ENCODE measurements at regions not wholly inside any gene's neighbourhood (a gene's known extent, or its start where the extent isn't known, plus 50 kb on each side); places are given as distances from the start of the nearest gene placed in this dataset.

DNA sequence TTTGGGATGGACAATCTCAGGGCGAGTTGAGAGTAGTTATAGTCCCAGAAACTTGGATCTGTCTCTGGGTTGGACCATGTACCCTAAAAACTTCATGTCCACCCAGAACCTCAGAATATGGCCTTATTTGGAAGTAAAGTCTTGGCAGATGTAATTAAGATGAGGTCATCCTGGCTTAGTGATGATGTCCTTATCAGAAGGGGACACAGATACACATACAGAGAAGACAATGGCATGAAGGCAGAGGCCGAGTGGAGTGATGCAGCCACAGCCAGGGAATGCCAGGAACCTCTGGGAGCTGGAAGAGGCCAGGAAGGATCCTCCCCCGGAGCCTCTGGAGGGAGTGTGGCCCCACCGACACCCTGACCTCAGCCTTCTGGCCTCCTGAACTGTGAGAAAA lies 61.2 kb upstream of the STX18 start:
- TF ChIP-seq EP300 (IDR thresholded peaks at IDR 0.05; ENCODE audit: low read depth) (no peak), POLR2AphosphoS5 (IDR thresholded peaks at IDR 0.05) (no peak), POLR2A (IDR thresholded peaks at IDR 0.05) (no peak)
- TF ChIP-seq, protein P1, sequence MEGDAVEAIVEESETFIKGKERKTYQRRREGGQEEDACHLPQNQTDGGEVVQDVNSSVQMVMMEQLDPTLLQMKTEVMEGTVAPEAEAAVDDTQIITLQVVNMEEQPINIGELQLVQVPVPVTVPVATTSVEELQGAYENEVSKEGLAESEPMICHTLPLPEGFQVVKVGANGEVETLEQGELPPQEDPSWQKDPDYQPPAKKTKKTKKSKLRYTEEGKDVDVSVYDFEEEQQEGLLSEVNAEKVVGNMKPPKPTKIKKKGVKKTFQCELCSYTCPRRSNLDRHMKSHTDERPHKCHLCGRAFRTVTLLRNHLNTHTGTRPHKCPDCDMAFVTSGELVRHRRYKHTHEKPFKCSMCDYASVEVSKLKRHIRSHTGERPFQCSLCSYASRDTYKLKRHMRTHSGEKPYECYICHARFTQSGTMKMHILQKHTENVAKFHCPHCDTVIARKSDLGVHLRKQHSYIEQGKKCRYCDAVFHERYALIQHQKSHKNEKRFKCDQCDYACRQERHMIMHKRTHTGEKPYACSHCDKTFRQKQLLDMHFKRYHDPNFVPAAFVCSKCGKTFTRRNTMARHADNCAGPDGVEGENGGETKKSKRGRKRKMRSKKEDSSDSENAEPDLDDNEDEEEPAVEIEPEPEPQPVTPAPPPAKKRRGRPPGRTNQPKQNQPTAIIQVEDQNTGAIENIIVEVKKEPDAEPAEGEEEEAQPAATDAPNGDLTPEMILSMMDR (IDR thresholded peaks at IDR 0.05): no peak
